Glomerular visceral epithelial cell (primary cell): ENCODE measurements at regions not wholly inside any gene's neighbourhood (a gene's known extent, or its start where the extent isn't known, plus 50 kb on each side); places are given as distances from the start of the nearest gene placed in this dataset.

Experiments used
- DNase-seq: peaks from one replicate; pipeline ENCODE4 v3.0.0-alpha.2; 2016; ENCODE audit errors: extremely low spot score

- DNase-seq = no peak
These were observed 53.7 kb upstream of the CARD18 start for GRCh38 chr11:105193260-105193659.

GRCh38 chr11:105192115-105192514 lies 52.5 kb upstream of the CARD18 start:
- no peak for DNase-seq

GRCh38 chr11:105189581-105189980 lies 50.0 kb upstream of the CARD18 start:
- DNase-seq = no peak
